Panc1 (cell line): ENCODE measurements at regions not wholly inside any gene's neighbourhood (a gene's known extent, or its start where the extent isn't known, plus 50 kb on each side); places are given as distances from the start of the nearest gene placed in this dataset.

Source experiments
- ATAC-seq: fragments of 200-7000 bp; cut with Tn5 transposase; 2 replicates; pipeline ENCODE4 v1.9.1; 2020; ENCODE audit warnings: mild to moderate bottlenecking, moderate library complexity
- BruUV-seq: library from RNA; stranded (reverse); fragments of 400-500 nt; replicated peaks from 2 replicates; lab custom pipeline; 2021; lab: Mats Ljungman, UMichigan
- CTCF ChIA-PET: fragments of 300-600 bp; sonication (Branson Sonifier 250); formaldehyde crosslinking; loops from one replicate; lab custom pipeline; 2022; ENCODE audit warnings: antibody characterized with exemption; lab: Charles Lee
- POLR2A ChIA-PET: fragments of 300-600 bp; sonication (Branson Sonifier 250); formaldehyde crosslinking; loops from one replicate; lab custom pipeline; 2022; ENCODE audit warnings: antibody characterized with exemption; lab: Charles Lee
- DNase-seq: peaks from one replicate; pipeline ENCODE4 v3.0.0-alpha.2; 2010; ENCODE audit warnings: low read depth, low spot score
- H3K27ac ChIP-seq: 2 replicates; pipeline ENCODE4 v1.5.1; 2011; ENCODE audit warnings: mild to moderate bottlenecking, low read length, inconsistent platforms
- H3K27me3 ChIP-seq: fragments of 200-500 bp; sonication (Bioruptor generic); 2 replicates; pipeline ENCODE4 v1.6.0; 2014; ENCODE audit warnings: low read length, inconsistent platforms; ENCODE audit not compliant: control insufficient read depth, insufficient read depth
- H3K36me3 ChIP-seq: fragments of 200-500 bp; sonication (Bioruptor generic); 2 replicates; pipeline ENCODE4 v1.5.1; 2014; ENCODE audit warnings: inconsistent platforms, mild to moderate bottlenecking, low read length, moderate library complexity; ENCODE audit not compliant: control insufficient read depth, insufficient read depth
- H3K4me1 ChIP-seq: 2 replicates; pipeline ENCODE4 v1.5.1; 2011; ENCODE audit warnings: inconsistent platforms, mild to moderate bottlenecking, low read length, moderate library complexity; ENCODE audit not compliant: control insufficient read depth, insufficient read depth
- H3K4me3 ChIP-seq, 2 experiments: 2 replicates each; pipeline ENCODE4 v1.5.1; 2011 to 2012; ENCODE audit warnings: low read depth in 2 of 2, low read length in 2 of 2, mild to moderate bottlenecking in 2 of 2, inconsistent platforms in 1 of 2, moderate library complexity in 1 of 2
- H3K9me3 ChIP-seq: fragments of 200-500 bp; sonication (Bioruptor generic); 2 replicates; pipeline ENCODE4 v1.5.1; 2014; ENCODE audit warnings: low read depth, mild to moderate bottlenecking, inconsistent platforms, low read length, moderate library complexity; ENCODE audit not compliant: control insufficient read depth, insufficient read depth
- POLR2AphosphoS5 ChIP-seq: IDR thresholded peaks from 2 replicates; pipeline ENCODE4 v1.6.1; 2012; ENCODE audit warnings: mild to moderate bottlenecking, low read depth, low read length, moderate library complexity
- REST ChIP-seq, 2 experiments: IDR thresholded peaks; 2 replicates each; pipeline ENCODE4 v1.6.1; 2011 to 2012; ENCODE audit warnings: low read depth in 2 of 2, control low read depth in 1 of 2, low read length in 1 of 2, mild to moderate bottlenecking in 1 of 2, moderate library complexity in 1 of 2; ENCODE audit not compliant: insufficient read depth in 1 of 2
- SIN3A ChIP-seq: IDR thresholded peaks from 2 replicates; pipeline ENCODE4 v1.6.1; 2012; ENCODE audit warnings: low read depth, mild to moderate bottlenecking, low read length, moderate library complexity, borderline replicate concordance; ENCODE audit not compliant: insufficient read depth
- TCF7L2 ChIP-seq: IDR thresholded peaks from 2 replicates; pipeline ENCODE4 v1.6.1; 2011; ENCODE audit warnings: mild to moderate bottlenecking, low read depth, low read length, inconsistent platforms
- in situ Hi-C: cut with HindIII; loops from 2 replicates; pipeline ENCODE4 v1.10.0; 2016; ENCODE audit warnings: low sequenced_read_pairs, low pct_unique_long_range_greater_than_20kb
- intact Hi-C: fragments of 100-400 bp; cut with micrococcal nuclease; formaldehyde crosslinking; loops from one replicate; pipeline ENCODE4 v1.10.0; 2022; ENCODE audit not compliant: unreplicated experiment
- TF ChIP-seq, protein P1 (sequence below): fragments of 450-650 bp; IDR thresholded peaks from 2 replicates; pipeline ENCODE4 v1.5.1; 2017; ENCODE audit warnings: mild to moderate bottlenecking

DNA sequence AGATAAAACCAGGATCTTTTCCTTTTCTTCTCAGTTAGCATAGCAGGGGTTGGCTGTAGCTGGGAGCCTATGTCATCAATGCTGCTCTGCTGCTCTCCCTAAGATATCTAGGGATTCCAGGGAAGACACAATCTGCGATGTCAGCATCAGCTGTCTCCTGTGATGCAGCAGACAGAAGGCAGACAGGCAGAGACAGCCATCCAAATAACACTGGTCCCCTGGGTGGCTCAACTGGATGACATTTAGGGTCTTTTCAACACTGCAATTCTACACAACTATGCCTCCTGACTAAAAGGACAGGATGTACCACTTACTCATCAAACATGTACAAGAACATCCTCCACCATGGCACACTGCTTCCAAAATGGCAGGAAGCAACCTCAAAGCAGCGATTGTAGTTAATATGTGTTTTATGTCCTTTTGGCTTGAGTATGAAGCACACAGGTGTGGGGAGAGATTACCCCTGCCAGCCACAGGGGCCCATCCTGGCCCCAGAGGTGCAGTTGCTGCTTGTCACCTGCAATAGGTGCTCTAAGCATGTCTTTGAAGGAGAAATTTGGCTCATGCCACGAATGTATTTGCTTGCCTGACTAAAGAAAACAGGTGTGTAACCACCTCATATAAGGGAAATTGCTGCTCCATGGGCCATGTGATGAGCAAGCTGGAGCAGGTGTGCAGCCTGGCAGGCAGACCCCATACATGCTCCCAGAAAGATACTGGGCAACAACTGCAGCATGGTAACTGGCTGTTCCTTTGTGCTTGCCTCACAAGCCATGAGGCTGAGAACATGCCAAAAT lies 357.8 kb downstream of the VPS13C start:
- no peaks in the 10 kb centered on the region for H3K4me1 ChIP-seq
- no peak overlapping the region for H3K27ac ChIP-seq
- in situ Hi-C loops, result no loop called here
- no peak for DNase-seq
- no peaks in the 10 kb centered on the region for H3K9me3 ChIP-seq
- TF ChIP-seq POLR2AphosphoS5, result no peak
- no peak for TF ChIP-seq SIN3A
- TF ChIP-seq TCF7L2, result no peak
- TF ChIP-seq REST (IDR thresholded peaks at IDR 0.05; ENCODE audit: insufficient read depth in 1 of 2, low read depth in 2 of 2, low read length in 1 of 2), result no peak
- TF ChIP-seq, protein P1, sequence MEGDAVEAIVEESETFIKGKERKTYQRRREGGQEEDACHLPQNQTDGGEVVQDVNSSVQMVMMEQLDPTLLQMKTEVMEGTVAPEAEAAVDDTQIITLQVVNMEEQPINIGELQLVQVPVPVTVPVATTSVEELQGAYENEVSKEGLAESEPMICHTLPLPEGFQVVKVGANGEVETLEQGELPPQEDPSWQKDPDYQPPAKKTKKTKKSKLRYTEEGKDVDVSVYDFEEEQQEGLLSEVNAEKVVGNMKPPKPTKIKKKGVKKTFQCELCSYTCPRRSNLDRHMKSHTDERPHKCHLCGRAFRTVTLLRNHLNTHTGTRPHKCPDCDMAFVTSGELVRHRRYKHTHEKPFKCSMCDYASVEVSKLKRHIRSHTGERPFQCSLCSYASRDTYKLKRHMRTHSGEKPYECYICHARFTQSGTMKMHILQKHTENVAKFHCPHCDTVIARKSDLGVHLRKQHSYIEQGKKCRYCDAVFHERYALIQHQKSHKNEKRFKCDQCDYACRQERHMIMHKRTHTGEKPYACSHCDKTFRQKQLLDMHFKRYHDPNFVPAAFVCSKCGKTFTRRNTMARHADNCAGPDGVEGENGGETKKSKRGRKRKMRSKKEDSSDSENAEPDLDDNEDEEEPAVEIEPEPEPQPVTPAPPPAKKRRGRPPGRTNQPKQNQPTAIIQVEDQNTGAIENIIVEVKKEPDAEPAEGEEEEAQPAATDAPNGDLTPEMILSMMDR, result no peak
- intact Hi-C loops, result no loop called here
- CTCF ChIA-PET, result no interaction called here
- H3K36me3 ChIP-seq, result no peaks in the 10 kb centered on the region
- no peaks in the 10 kb centered on the region for H3K27me3 ChIP-seq
- POLR2A ChIA-PET, result no interaction called here
- no peak overlapping the region for H3K4me3 ChIP-seq
- no TSS peak for BruUV-seq
- no peak for ATAC-seq

GRCh38 chr15:61701455-61701854 lies 358.8 kb downstream of the VPS13C start:
- intact Hi-C loops (no loop called here), in situ Hi-C loops (no loop called here)
- TF ChIP-seq REST (IDR thresholded peaks at IDR 0.05; ENCODE audit: insufficient read depth in 1 of 2, low read depth in 2 of 2, low read length in 1 of 2) (no peak), SIN3A (no peak), POLR2AphosphoS5 (no peak), TCF7L2 (no peak)
- TF ChIP-seq, protein P1, result no peak
- no peak for DNase-seq
- no peak for ATAC-seq
- H3K4me3 ChIP-seq, result no peak overlapping the region
- CTCF ChIA-PET, result no interaction called here
- H3K36me3 ChIP-seq, result no peaks in the 10 kb centered on the region
- H3K27ac ChIP-seq, result no peak overlapping the region
- POLR2A ChIA-PET, result no interaction called here
- no peaks in the 10 kb centered on the region for H3K9me3 ChIP-seq
- no peaks in the 10 kb centered on the region for H3K4me1 ChIP-seq
- no TSS peak for BruUV-seq
- no peaks in the 10 kb centered on the region for H3K27me3 ChIP-seq
